GM18499 (cell line): ENCODE measurements at regions not wholly inside any gene's neighbourhood (a gene's known extent, or its start where the extent isn't known, plus 50 kb on each side); places are given as distances from the start of the nearest gene placed in this dataset.

Experiments used
- ATAC-seq: cut with Tn5 transposase; IDR thresholded peaks from one replicate; pipeline ENCODE4 v1.9.1; 2021; ENCODE audit warnings: moderate number of reproducible peaks; ENCODE audit not compliant: insufficient read depth, unreplicated experiment

DNA sequence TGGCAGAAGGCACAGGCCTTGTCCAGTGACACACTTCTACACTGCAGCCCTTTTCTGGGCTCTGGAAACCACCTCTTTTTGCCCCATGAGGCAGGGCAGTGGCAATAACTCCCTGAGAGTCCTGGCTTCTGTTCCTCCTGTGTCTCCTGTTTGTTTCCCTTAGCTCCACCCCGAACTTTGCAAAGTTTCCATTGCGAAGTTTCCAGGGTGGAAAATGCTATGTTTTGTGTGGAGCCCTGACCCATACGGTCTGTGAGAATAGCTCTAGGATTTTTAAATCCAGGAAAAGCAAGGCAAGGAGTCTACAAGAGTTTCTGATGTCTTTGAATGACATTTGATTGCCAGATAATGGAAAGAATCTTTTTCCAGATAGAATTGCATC lies 92.2 kb upstream of the AKR1E2 start:
- no peak for ATAC-seq

DNA sequence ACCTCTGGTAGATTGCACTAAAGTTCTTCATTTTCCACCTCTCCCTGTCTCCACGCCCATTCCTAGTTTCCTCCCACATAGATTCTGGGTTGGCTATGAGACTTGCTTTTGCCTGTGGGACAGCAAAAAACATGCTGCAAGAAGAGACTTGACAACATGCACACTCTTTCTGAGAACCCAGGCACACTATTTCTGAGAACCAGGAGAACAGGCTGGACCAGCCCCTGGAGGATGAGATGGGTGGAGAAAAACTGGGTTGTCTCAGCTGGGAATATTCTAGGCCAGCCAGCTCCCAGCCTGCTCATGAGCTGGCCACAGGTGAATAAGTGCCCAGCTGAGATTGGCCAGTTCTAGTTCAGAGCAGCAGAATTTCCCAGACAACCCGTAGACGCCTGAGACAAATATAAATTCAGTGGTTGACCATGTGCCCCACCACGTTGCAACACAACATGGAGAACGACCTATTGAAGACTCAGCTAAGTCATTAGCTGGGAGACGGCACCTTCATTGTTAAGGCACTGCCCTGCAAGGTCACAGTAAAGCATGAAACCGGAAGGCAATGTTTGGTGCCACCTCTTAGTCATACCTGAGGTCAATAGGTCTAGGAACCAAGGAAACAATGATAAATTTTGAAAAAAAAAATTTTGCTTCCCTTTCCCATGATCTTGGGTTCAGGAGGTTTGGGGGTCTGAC lies 92.7 kb upstream of the AKR1E2 start:
- no peak for ATAC-seq

DNA sequence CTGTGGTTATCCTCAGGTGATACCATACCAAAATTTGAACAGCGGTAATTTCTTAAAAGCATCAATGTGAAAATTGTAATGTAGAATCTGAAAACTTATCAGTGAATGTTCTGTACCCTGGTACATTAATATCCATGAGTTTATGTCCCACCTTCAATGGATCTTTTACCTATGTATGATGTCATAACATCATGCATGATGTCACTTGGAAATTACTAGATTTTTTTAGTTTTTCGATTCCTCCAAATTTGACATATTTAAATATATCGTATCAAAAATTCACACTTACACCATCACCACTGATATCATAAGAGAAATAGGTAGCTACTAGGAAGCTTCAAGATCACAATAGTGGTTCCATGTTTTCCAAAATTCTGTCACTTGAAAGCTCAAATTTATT lies 95.0 kb upstream of the AKR1E2 start:
- no peak for ATAC-seq

DNA sequence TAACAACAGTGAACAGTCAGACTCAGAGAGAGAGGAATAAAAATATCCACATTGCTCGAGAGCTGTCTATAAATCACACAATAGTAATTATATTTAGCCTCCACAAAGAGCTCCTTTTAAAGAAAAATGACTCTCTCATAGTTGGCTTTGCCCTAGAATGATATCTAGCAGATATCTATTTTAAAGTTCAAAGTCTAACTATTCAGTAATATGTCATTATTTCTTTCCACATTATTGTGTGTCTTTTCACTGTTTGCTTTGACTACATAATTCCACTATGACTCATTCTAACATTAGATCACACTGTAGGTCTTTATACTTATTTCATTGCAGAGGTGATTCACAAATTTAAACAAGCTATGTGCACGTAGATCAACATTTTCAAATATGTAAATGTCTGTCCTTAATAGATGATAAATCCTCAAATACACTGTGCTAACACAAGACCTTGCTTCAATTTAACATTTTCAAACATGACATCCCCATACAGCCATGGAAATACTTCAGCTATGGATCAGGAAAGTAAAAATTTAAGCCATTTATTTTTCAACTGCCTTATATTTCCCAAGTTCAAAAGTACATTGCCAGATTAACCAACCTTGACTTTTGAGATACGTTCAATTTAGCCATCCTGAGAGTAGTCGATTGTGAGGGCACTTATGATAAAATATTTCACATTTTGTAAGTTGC lies 99.9 kb upstream of the AKR1E2 start:
- no peak for ATAC-seq

DNA sequence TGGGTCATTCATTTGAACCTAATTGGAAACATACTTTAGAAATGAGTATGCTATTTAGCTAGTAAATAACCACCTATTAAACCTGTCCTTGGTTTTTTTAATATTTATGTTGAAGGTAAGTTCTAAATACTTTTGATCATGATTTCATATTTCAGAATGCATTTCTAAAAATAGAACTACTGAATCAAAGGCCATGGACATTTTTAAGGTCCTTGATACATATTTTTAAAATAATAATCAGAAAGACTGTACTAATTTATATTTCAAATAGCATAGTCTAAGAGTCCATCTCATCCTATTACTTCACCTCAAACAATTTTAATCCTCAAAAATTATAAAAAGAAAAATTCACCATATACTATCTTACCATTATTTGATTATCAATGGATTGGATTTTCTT lies 102.1 kb upstream of the AKR1E2 start:
- no peak for ATAC-seq

DNA sequence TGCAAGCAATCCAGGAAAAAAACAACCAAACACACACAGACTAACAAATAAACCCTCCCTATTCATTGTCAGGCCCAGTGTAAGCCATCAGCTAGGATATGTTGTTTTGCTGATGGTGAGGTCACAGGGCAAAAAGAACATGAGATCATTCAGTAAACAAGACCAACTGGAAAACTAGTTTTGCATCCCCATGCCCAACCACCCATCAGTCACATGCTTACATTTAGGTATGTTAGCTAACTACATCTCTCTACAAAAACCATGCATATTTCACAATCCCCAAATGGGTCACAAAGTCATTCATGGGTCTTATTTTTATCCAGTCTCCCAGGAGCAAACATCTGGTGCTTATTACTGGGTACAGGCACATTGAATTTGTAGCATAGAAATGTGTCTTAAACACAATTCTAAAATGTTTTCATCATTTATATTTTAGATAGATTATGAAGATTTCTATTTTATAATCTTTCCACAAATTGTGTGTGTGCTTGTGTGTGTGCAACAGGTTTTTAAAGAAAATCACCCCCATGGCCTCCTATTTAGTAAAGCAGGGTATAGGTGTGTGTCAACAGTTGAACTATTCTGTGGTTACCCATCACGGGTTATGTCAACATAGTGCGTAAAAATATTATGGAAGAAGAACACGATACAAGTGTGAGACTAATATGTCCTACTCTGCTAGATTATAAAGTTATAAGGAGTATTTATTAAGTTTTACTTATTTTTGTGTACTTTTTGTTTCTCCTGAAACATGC lies 103.8 kb upstream of the AKR1E2 start:
- no peak for ATAC-seq

DNA sequence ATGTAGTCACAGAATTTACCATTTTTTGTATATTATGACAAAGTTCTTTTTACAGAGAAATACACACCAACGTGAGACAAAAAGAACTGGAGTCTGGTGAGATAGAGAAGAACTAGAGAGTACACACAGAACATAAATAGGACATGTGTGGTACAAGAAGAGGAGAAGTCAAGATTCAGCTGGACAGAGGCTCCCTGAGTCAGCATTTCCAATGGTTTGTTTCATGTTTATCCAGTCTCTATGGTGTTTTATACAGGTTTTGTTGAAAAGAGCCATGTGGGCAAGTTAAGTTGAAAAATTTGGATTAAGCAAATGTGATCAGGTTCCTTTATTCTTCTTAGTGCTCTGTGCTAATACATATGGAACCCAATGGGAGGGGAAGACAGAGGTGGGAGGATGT lies 105.5 kb upstream of the AKR1E2 start:
- no peak for ATAC-seq

DNA sequence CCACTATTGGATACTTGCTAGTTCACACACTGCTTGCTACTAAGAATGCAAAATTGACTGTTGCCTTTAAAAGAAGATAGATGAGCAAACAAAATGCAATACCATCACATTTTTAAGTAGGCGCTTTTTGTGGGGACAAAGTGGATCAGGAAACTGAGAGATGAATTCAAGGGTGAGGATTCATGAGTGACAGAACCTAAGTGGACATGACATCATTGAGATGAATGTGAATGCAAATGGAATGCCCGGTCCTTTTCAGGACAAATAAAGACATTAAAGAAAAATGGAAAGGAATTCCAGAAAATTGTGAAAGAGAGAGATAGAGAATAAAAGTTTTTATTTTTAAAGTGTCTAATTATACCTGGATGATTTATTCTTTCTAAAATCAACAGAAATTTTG lies 106.3 kb upstream of the AKR1E2 start:
- ATAC-seq, result no peak

DNA sequence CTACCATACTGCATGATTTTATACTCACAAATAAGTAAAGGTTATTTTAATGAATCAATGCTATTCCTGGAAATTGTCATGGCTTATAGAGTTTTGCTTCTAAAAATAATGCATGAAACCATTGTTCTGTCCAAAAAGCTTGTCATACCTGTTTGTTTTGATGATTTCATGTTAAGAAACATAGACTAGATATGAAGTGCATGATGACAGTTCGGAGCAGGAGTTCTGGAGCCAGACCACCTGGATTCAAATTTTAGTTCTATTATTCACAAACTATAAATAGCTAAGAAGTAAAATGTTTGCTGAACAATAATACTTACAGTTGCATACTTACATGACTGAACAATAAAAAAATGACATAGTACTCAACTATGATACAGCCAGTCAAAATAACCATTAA lies 107.0 kb upstream of the AKR1E2 start:
- ATAC-seq, result no peak

DNA sequence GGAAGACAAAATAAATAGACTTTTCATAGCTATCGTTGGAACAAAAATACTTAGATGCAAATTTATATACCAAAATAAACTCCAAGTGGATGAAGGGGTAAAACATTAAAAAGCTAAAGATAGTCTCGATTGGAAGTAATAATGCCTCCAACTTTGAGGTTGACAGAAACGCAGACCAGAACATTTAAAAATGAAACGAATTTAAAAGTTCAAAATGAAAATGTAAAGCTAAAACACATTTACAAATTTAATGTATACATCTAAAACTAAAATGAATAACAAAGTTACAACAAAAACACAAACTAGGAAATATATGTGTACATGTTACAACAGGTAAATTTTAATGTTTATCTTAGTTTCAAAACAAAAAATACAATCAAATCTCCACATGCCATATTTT lies 107.5 kb upstream of the AKR1E2 start:
- ATAC-seq, result no peak

DNA sequence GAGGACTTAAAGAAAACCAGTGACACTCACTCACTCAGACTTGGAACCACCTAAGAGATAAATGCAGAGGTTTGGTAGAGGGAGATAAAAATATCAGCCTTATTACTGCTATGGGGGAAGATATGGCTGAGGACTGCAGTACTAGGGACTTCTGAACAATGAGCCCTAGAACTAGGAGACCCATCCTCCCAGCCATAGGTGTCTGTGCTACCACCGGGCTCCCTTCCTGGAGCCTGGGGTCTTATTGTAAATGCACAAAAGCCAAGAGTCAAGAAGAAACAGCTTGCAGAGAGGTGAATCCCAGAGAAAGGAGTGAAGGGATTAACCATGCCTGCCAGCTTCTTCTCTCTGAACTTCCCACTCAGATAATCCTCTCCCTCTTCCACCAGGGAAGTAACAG lies 108.3 kb upstream of the AKR1E2 start:
- ATAC-seq, result no peak

DNA sequence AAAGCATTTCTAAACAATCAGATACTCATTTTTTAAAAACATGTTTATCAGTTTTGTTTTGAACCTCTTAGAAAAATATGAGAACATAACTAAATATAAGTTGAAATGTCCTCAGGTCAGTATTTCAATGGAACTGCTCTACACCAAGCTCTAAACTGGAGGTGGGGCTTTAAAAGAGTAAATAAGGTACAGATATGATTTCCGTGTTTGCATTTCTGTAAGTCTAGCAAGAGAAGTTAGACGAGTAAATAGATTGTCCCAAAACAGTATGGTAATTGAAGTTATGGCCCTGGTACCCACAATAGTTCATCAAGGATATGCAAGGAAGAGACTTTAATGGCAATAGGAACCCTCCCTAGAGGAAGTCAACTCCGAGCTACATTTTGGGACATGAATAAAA lies 115.1 kb upstream of the AKR1E2 start:
- no peak for ATAC-seq

DNA sequence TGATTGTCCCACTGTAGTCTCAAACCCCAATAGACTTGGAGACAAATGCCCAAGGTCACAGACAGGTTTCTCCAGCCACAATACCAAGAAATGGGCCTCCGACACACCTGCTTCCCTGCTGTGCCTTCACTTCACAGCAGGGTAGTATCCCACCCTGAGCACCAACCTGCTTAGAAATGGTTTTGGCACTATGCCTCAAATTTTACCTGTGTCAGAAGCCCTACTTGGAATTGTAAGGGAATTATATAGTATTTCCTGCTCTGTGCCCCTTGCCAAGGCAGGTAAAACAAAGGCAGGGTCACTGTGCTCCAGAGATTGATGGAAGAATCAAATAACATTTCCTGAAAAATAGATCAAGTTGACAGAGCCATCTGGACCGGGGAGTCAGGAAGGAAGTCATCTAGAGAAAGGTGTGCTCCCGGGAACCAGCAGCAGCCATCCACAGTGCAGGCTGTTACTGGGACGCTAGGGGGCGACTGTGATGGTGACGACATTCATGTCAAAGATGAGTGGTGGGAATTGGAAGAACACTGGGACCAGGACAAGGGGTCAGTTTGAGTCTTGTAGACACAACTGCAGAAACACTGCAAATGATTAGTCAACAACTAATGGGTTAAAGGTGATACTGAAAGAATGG lies 117.8 kb upstream of the AKR1E2 start:
- ATAC-seq, result no peak

DNA sequence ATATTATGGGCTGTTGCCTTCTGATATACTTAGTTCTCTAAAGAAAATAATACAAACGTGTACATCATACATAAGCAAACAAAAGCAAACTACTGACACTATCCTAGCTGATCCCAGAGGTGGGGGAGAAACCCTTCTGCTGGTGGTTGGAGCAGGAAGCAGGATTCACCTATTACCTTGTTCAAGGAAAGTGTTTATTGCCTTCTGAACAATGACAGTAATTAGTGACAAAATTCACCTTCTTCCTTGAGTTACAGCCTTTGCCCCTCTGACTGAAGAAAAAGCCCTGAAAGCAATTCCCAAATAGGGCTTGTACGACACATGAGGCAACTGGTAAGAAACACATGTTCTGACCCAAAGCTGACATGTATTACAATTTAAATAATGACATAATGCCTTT lies 118.8 kb upstream of the AKR1E2 start:
- no peak for ATAC-seq

DNA sequence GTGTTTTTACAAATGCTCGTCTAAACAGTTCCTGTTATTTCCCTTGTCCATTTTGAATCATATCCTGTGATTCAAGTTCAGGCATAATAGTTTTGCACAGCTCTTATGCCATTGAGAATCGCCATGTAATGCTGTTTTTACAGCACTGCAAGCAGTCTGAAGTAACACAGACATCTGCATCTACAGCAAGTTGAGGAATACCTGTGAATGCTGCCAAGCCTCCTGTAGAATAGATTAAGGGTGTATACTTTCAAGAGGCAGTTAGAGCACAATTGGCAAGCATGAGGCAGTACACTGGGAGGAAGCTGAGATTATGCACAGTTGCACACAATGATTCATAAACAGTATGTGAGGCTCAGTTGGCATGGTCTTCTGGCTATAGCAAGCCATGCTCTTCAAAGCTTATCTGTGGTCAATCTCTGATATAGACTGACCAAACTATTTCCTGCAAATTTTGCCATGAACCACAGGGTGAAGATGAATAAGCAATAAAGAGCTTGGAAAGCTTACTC lies 121.9 kb upstream of the AKR1E2 start:
- ATAC-seq, result no peak

DNA sequence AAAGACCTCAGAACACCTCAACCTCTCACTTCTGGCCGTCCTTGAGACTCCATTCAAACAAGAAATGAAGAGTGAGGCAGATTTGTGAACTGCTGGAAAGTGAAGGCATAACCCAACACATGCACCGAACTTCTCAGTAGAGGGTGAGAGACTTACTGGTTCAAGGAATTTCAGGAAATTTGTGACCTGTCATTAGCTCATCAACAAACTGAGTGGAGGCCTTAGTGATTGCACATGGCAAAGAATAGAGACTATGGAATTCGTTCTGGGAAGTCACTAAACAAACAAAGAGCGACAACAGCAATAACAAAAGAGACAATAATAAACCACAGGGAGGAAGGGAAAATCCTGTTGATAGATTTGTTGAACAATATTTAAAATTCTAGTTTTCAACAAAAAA lies 125.0 kb upstream of the AKR1E2 start:
- no peak for ATAC-seq

DNA sequence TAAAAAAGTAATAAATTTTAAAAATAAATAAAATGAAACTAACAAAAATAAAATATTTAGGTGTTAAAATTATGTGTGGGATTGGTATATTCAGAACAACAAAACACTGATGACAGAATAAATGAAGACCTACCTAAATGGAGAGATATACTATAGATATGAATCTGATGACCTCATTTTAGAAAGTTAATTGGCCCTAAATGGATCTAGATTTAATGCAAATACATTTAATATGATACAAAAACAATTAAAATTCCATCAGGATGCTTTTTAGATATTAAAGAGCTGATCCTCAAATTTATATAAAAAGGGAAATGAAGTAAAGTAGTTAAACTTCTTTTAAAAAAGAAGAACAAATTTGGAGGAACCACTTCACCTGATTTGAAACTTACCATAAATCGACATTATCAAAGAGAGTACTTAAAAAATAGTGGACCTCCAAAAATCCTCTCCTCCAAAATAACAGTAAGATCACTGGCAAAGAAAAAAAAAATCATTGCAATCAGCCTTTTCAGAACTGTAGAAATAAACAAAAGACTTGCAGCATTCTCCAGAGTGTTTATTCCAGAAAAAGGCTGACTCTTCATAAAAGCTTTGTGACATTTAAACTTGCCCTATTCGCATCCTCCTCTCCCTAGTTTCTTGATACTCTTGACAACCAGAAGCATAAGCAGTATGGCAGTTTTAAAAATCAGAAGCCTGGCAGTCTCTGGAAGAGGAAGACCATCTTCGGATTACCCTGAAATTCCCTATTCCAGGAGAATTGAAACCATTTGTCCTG lies 125.9 kb upstream of the AKR1E2 start:
- ATAC-seq, result no peak

DNA sequence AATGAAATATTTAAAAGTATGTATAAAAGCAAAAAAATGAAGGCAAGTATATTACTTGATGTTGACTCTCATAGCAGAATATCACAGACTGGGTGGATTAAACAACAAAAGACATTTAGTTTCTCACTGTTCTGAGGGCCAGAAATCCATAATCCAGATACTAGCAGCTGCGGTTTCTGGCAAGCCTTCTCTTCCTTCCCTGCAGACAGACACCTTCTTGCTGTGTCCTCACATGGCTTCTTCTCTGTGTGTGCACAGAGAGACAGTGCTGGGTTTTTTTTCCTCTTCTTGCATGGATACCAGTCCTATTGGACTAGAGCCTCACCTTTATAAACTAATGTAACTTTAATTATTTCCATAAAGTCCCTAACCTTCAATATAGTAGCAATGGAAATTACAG lies 127.9 kb upstream of the AKR1E2 start:
- ATAC-seq, result no peak

DNA sequence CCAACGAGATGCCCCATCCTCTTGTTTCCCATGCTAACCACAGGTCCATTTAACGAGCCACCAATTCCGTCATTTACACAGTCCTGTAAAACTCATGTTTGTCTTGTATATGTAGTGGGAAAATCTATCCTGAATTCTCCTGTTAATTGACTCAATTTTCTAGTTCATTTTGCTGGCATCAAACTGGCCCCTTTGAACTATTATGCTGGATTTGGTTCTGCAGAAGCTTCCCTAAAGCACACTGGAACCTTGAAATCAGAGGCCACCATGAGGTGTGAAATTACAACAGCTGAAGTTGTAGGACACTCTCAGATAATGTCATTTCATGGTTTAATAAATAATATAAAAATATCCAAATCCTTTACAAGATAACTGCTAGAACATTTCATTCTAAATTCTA lies 129.8 kb upstream of the AKR1E2 start:
- no peak for ATAC-seq

DNA sequence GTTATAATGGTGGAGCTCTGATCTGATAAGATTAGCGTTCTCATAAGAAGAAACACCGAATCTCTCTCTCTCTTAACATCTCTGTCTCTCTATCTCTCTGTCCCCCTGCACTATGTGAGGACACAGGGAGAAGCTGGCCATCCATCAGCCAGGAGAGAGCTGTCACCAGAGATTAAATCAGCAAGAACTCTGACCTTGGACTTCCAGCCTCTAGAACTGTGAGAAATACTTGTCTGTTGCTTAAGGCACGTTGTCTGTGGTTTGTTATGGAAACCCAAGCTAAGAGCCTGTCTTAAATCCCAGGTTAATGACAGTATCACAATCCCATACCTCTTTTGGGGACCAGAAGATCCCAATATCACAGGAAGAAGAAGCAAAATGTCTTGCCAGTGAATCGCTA lies 132.0 kb upstream of the AKR1E2 start:
- ATAC-seq, result no peak
